MM.1S (cell line): ENCODE measurements at regions not wholly inside any gene's neighbourhood (a gene's known extent, or its start where the extent isn't known, plus 50 kb on each side); places are given as distances from the start of the nearest gene placed in this dataset.

Experiments used
- DNase-seq: peaks from one replicate; pipeline ENCODE4 v3.0.0-alpha.2; 2015
- H2AFZ ChIP-seq: fragments of 300-600 bp; sonication (generic); 2 replicates; pipeline ENCODE4 v1.6.0; 2016; ENCODE audit warnings: antibody characterized with exemption, low read length
- H3F3A ChIP-seq: fragments of 300-600 bp; sonication (generic); 2 replicates; pipeline ENCODE4 v1.6.1; 2016; ENCODE audit warnings: mild to moderate bottlenecking, antibody characterized with exemption, low read length, moderate library complexity, mixed read lengths; ENCODE audit not compliant: insufficient read depth
- H3K27ac ChIP-seq: fragments of 300-600 bp; sonication (generic); 2 replicates; pipeline ENCODE4 v1.5.1; 2016; ENCODE audit warnings: mild to moderate bottlenecking, low read length
- H3K27me3 ChIP-seq: fragments of 300-600 bp; sonication (generic); replicated peaks from 2 replicates; pipeline ENCODE4 v1.6.0; 2016; ENCODE audit warnings: low read length; ENCODE audit not compliant: insufficient read depth
- H3K36me3 ChIP-seq: fragments of 300-600 bp; sonication (generic); replicated peaks from 2 replicates; pipeline ENCODE4 v1.6.1; 2016; ENCODE audit warnings: mild to moderate bottlenecking, low read length, mixed read lengths; ENCODE audit not compliant: insufficient read depth
- H3K4me1 ChIP-seq: fragments of 300-600 bp; sonication (generic); 2 replicates; pipeline ENCODE4 v1.6.1; 2016; ENCODE audit warnings: low read length, mixed read lengths
- H3K4me2 ChIP-seq: fragments of 300-600 bp; sonication (generic); 2 replicates; pipeline ENCODE4 v1.6.0; 2016; ENCODE audit warnings: low read depth, low read length
- H3K4me3 ChIP-seq: fragments of 300-600 bp; sonication (generic); 2 replicates; pipeline ENCODE4 v1.5.1; 2016; ENCODE audit warnings: low read length, mixed read lengths
- H3K79me2 ChIP-seq: fragments of 300-600 bp; sonication (generic); 2 replicates; pipeline ENCODE4 v1.6.1; 2016; ENCODE audit warnings: mixed run types, low read length, mixed read lengths
- H3K9ac ChIP-seq: fragments of 300-600 bp; sonication (generic); 2 replicates; pipeline ENCODE4 v1.6.1; 2016; ENCODE audit warnings: low read length, mixed read lengths
- H3K9me2 ChIP-seq: fragments of 300-600 bp; sonication (generic); replicated peaks from 2 replicates; pipeline ENCODE4 v1.6.1; 2016; ENCODE audit warnings: mild to moderate bottlenecking, low read length, mixed read lengths; ENCODE audit not compliant: insufficient read depth
- H3K9me3 ChIP-seq: fragments of 300-600 bp; sonication (generic); replicated peaks from 2 replicates; pipeline ENCODE4 v1.6.1; 2016; ENCODE audit warnings: mild to moderate bottlenecking, low read length, mixed read lengths; ENCODE audit not compliant: insufficient read depth
- H4K20me1 ChIP-seq: fragments of 300-600 bp; sonication (generic); 2 replicates; pipeline ENCODE4 v1.6.1; 2016; ENCODE audit warnings: mild to moderate bottlenecking, low read length, moderate library complexity, mixed read lengths; ENCODE audit not compliant: insufficient read depth
- EZH2 ChIP-seq: fragments of 300-600 bp; sonication (generic); optimal IDR thresholded peaks from 2 replicates; pipeline ENCODE3; 2017; ENCODE audit warnings: low read depth, mild to moderate bottlenecking, antibody characterized with exemption, low read length, mixed read lengths
- EZH2phosphoT487 ChIP-seq: fragments of 300-600 bp; sonication (generic); IDR thresholded peaks from 2 replicates; pipeline ENCODE4 v1.6.1; 2018; ENCODE audit warnings: antibody characterized with exemption, low read length
- TF ChIP-seq, protein P1 (sequence below): fragments of 300-600 bp; sonication (generic); IDR thresholded peaks from 2 replicates; pipeline ENCODE4 v1.5.1; 2016; ENCODE audit warnings: antibody characterized with exemption, low read length, mixed read lengths

DNA sequence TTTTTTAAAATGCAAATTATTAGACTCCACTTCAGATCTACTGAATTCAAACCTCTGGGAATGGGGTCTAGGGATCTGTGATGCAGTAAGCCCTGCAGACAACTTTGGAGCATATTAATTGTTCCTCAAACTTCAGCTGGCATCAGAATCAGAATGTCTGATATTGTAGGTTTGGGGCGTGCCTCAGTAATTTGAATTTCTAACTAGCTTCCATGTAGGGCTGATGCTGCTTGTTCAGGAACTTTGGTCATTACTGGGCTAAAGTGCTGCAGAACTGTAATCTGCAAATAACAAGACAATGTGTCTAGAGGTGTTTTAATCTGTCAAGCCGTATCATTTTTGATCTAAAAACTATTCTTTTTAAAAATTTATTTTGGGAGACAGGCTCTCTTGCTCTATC lies 1719.7 kb upstream of the PIK3C3 start:
- no peaks in the 10 kb centered on the region for H3K9me2 ChIP-seq
- no peak overlapping the region for H2AFZ ChIP-seq
- TF ChIP-seq, protein P1, sequence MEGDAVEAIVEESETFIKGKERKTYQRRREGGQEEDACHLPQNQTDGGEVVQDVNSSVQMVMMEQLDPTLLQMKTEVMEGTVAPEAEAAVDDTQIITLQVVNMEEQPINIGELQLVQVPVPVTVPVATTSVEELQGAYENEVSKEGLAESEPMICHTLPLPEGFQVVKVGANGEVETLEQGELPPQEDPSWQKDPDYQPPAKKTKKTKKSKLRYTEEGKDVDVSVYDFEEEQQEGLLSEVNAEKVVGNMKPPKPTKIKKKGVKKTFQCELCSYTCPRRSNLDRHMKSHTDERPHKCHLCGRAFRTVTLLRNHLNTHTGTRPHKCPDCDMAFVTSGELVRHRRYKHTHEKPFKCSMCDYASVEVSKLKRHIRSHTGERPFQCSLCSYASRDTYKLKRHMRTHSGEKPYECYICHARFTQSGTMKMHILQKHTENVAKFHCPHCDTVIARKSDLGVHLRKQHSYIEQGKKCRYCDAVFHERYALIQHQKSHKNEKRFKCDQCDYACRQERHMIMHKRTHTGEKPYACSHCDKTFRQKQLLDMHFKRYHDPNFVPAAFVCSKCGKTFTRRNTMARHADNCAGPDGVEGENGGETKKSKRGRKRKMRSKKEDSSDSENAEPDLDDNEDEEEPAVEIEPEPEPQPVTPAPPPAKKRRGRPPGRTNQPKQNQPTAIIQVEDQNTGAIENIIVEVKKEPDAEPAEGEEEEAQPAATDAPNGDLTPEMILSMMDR = no peak
- TF ChIP-seq EZH2phosphoT487 (no peak), EZH2 (no peak)
- H3K9ac ChIP-seq = no peak overlapping the region
- no peak overlapping the region for H3K4me2 ChIP-seq
- H3K27me3 ChIP-seq = no peaks in the 10 kb centered on the region
- no peaks in the 10 kb centered on the region for H3K4me1 ChIP-seq
- no peaks in the 10 kb centered on the region for H3F3A ChIP-seq
- no peak for DNase-seq
- no peak overlapping the region for H3K27ac ChIP-seq
- no peaks in the 10 kb centered on the region for H4K20me1 ChIP-seq
- no peaks in the 10 kb centered on the region for H3K79me2 ChIP-seq
- H3K9me3 ChIP-seq = no peaks in the 10 kb centered on the region
- no peaks in the 10 kb centered on the region for H3K36me3 ChIP-seq
- H3K4me3 ChIP-seq = no peak overlapping the region

DNA sequence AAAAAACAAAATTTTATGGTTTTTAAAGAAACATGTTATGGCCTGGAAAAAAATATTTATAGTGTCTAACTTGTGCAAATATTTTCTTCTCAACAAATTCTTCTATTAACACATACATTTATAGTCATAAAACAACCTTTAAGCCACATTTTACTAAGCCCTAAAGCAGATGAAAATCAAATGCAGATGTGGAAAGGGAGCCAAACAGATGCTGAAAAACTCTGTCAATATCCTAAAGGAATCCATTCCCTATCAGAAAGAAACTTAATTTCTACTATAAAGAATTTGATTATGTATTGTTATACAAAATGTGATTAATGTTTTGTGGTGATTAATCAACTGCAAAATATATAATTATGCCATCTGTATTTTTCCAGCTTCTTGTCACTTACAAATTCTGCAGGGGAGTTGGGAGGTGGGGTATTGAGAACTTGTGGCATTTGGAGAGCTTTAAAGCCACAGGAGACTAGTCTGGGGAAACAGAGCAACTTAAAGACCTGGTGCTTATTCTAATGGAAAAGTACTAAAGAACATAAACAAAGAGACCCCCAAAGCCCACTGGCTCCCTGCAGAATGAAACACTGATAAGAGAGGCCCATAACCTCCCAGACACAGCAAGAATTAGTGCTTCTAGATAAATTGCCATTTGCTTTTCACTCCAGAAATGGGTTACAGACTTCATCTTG lies 1721.0 kb upstream of the PIK3C3 start:
- TF ChIP-seq EZH2 (no peak), EZH2phosphoT487 (no peak)
- TF ChIP-seq, protein P1 = no peak

GRCh38 chr18:40222776-40223175 lies 1732.3 kb upstream of the PIK3C3 start:
- no peak overlapping the region for H3K9ac ChIP-seq
- H3K27ac ChIP-seq = no peak overlapping the region
- H3K36me3 ChIP-seq = no peaks in the 10 kb centered on the region
- no peaks in the 10 kb centered on the region for H3F3A ChIP-seq
- no peak for TF ChIP-seq EZH2phosphoT487
- TF ChIP-seq EZH2 = no peak
- TF ChIP-seq, protein P1 = no peak
- H3K79me2 ChIP-seq = no peaks in the 10 kb centered on the region
- no peaks in the 10 kb centered on the region for H3K4me1 ChIP-seq
- no peaks in the 10 kb centered on the region for H3K27me3 ChIP-seq
- no peak for DNase-seq
- H3K4me2 ChIP-seq = no peak overlapping the region
- no peak overlapping the region for H2AFZ ChIP-seq
- no peaks in the 10 kb centered on the region for H3K9me3 ChIP-seq
- H3K4me3 ChIP-seq = no peak overlapping the region
- H3K9me2 ChIP-seq = no peaks in the 10 kb centered on the region
- no peaks in the 10 kb centered on the region for H4K20me1 ChIP-seq

More for the DNA sequence above, 1721.0 kb upstream of the PIK3C3 start:
- Histone ChIP-seq H4K20me1 (no peaks in the 10 kb centered on the region), H3K27me3 (no peaks in the 10 kb centered on the region), H3K9me3 (no peaks in the 10 kb centered on the region), H3K27ac (no peak overlapping the region), H3K4me2 (no peak overlapping the region), H3K4me3 (no peak overlapping the region), H3K9ac (no peak overlapping the region), H3K36me3 (no peaks in the 10 kb centered on the region), H3K4me1 (no peaks in the 10 kb centered on the region), H3K9me2 (no peaks in the 10 kb centered on the region), H3F3A (no peaks in the 10 kb centered on the region), H3K79me2 (no peaks in the 10 kb centered on the region), H2AFZ (no peak overlapping the region)
- no peak for DNase-seq
